ENCODE measurements at regions not wholly inside any gene's neighbourhood (a gene's known extent, or its start where the extent isn't known, plus 50 kb on each side); places are given as distances from the start of the nearest gene placed in this dataset.

DNA sequence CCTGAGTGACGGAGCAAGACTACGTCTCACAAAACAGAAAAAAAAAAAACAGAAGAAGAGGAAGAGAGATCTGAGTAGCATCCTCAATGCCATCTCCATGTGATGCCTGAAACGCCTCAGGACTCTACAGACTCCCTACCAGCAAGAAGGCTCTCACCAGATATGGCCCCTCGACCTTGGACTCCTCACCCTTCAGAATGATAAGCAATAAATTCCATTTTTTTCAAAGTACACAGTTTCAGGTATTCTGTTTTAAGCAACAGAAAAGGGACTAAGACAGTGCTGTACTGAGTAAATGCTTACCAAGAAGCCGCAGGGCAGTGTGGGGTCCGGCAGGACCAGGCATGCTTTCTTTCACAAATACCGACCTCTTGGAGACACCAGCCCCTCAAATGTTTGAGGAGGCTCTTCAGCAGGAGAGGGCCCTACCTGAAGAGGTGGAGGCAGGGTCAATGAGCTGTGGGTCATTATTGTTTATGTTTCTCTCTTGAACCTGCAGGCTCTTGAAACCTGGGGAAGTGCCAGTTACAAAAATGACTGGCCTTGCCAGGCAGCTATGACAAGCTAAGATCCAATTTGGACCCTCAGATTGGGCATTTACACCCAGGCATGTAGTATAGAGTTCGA lies 204.1 kb upstream of the LYZL1 start:
- Histone ChIP-seq H3K27me3 (no peaks in the 10 kb centered on the region), H3K4me3 (no peak overlapping the region), H3K9me3 (no peaks in the 10 kb centered on the region), H3K27ac (no peak overlapping the region), H3K36me3 (no peaks in the 10 kb centered on the region), H3K4me1 (no peaks in the 10 kb centered on the region)
- intact Hi-C loops (cut with DNase I; ENCODE audit: low total_unique reads), result no loop called here
- no peak for DNase-seq
- TF ChIP-seq, protein P1, sequence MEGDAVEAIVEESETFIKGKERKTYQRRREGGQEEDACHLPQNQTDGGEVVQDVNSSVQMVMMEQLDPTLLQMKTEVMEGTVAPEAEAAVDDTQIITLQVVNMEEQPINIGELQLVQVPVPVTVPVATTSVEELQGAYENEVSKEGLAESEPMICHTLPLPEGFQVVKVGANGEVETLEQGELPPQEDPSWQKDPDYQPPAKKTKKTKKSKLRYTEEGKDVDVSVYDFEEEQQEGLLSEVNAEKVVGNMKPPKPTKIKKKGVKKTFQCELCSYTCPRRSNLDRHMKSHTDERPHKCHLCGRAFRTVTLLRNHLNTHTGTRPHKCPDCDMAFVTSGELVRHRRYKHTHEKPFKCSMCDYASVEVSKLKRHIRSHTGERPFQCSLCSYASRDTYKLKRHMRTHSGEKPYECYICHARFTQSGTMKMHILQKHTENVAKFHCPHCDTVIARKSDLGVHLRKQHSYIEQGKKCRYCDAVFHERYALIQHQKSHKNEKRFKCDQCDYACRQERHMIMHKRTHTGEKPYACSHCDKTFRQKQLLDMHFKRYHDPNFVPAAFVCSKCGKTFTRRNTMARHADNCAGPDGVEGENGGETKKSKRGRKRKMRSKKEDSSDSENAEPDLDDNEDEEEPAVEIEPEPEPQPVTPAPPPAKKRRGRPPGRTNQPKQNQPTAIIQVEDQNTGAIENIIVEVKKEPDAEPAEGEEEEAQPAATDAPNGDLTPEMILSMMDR (IDR thresholded peaks at IDR 0.05), result no peak

DNA sequence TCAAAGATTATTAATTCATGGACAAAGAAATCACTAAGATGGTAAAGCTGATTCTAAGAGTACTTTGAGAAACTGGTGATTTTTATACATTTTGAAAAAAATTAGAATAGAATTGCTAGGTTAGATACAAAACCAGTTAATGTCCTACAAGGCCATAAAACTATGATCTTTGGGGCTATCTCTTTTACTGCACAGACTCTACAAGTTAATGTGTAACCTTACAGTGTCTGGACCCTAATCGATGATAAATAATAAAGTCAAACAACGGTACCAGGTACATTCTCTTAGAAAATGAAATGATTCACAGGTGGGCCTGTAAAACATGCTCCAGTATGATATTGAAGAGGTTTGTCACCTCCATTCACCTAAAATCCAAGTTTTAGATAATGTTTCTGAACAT lies 199.8 kb upstream of the LYZL1 start:
- intact Hi-C loops (cut with DNase I; ENCODE audit: low total_unique reads), result no loop called here
- H3K36me3 ChIP-seq, result no peaks in the 10 kb centered on the region
- DNase-seq, result no peak
- TF ChIP-seq, protein P1 (IDR thresholded peaks at IDR 0.05), result no peak
- no peak overlapping the region for H3K27ac ChIP-seq
- H3K4me1 ChIP-seq, result no peaks in the 10 kb centered on the region
- H3K9me3 ChIP-seq, result no peaks in the 10 kb centered on the region
- H3K4me3 ChIP-seq, result no peak overlapping the region
- H3K27me3 ChIP-seq, result no peaks in the 10 kb centered on the region

DNA sequence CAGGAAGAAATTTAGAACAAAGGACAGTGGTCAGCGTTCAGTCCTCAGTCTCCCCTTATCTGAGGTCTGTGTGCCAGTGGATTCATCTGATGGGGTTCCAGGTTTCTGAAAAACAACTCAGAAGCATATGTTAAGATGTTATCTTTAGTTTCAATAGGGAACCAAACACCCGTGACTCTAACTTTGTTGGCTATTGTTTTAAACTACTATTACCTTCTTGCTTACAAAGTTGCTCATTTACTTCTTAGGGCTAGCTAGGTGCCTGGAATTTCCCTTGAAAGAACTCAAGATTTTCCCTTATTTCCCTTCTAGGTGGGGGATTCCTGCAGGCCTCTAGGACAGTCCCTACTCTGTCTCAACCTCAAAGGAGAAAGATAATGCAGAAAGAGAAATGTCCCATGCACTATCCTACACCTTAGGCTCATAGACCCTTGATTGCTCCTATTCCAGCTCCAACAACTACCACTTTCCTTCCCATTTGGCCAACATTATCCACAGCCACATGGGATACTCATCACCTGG lies 192.5 kb upstream of the LYZL1 start:
- H3K27me3 ChIP-seq, result no peaks in the 10 kb centered on the region
- TF ChIP-seq, protein P1 (IDR thresholded peaks at IDR 0.05), result no peak
- H3K27ac ChIP-seq, result no peak overlapping the region
- no peaks in the 10 kb centered on the region for H3K36me3 ChIP-seq
- DNase-seq, result no peak
- H3K4me1 ChIP-seq, result no peaks in the 10 kb centered on the region
- no peak overlapping the region for H3K4me3 ChIP-seq
- no peaks in the 10 kb centered on the region for H3K9me3 ChIP-seq
- intact Hi-C loops (cut with DNase I; ENCODE audit: low total_unique reads), result no loop called here

DNA sequence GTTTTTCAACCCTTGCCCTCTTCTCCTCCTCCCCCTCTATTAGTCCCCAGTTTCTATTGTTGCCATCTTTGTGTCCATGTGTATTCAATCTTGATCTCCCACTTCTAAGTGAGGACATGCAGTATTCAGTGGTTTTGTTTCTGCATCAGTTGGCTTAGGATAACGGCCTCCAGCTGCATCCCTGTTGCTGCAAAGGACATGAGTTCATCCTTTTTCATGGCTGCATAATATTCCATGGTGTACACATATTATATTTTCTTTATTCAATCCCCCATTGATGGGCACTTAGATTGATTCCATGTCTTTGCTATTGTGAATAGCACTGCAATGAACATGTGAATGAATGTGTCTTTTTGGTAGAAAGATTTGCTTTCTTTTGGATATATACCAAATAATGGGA lies 190.4 kb upstream of the LYZL1 start:
- H3K9me3 ChIP-seq, result no peaks in the 10 kb centered on the region
- intact Hi-C loops (cut with DNase I; ENCODE audit: low total_unique reads), result no loop called here
- TF ChIP-seq, protein P1 (IDR thresholded peaks at IDR 0.05), result no peak
- H3K27me3 ChIP-seq, result no peaks in the 10 kb centered on the region
- no peak overlapping the region for H3K27ac ChIP-seq
- H3K4me1 ChIP-seq, result no peaks in the 10 kb centered on the region
- no peak for DNase-seq
- H3K36me3 ChIP-seq, result no peaks in the 10 kb centered on the region
- no peak overlapping the region for H3K4me3 ChIP-seq

DNA sequence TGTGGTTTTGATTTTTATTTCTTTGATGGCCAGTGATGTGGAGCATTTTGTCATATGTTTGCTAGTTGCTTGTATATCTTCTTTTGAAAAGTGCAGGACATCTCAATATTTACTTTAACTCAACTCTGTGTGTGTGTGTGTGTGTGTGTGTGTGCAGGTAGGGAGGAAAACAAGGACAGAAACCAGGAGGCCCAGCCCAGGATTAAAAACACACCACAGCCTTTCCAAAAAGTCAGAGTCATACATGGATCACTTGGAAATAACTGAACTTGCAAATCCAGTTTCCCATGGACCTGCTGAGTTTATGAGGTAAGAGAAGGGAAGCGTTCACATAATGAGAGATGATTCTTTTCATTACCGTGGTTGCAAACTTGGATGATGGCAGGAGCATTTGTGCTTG lies 189.9 kb upstream of the LYZL1 start:
- TF ChIP-seq, protein P1 (IDR thresholded peaks at IDR 0.05), result no peak
- no peak overlapping the region for H3K27ac ChIP-seq

DNA sequence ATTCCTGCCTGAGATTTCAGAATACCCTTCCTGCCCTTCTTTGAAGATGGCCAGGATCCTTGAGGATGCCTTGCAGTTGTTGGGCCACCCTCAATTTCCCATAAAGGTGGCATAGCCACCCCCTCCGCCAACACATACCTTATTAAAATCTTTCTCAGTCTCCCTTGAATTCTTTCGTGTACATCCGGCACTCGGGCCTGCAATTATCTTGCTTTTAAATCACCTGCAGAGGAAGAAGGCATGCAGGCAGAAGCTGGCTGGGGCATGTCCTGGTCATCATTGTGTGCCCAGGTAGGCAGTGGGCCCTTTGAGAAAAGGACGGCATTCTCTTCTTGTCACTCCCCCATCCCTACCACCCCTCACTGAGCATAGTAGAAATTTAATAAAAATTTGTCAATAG lies 189.5 kb upstream of the LYZL1 start:
- Histone ChIP-seq H3K9me3 (no peaks in the 10 kb centered on the region), H3K27me3 (no peaks in the 10 kb centered on the region), H3K4me1 (no peaks in the 10 kb centered on the region), H3K27ac (no peak overlapping the region), H3K4me3 (no peak overlapping the region), H3K36me3 (no peaks in the 10 kb centered on the region)
- TF ChIP-seq, protein P1 (IDR thresholded peaks at IDR 0.05), result no peak
- DNase-seq, result no peak
- intact Hi-C loops (cut with DNase I; ENCODE audit: low total_unique reads), result no loop called here

More for the DNA sequence above, 189.9 kb upstream of the LYZL1 start:
- Histone ChIP-seq H3K27me3 (no peaks in the 10 kb centered on the region), H3K4me3 (no peak overlapping the region), H3K4me1 (no peaks in the 10 kb centered on the region), H3K36me3 (no peaks in the 10 kb centered on the region), H3K9me3 (no peaks in the 10 kb centered on the region)
- DNase-seq, result no peak
- intact Hi-C loops (cut with DNase I; ENCODE audit: low total_unique reads), result no loop called here
